CD4-positive, alpha-beta T cell treated with Interleukin-15 for 1 hour (primary cell): ENCODE measurements at regions not wholly inside any gene's neighbourhood (a gene's known extent, or its start where the extent isn't known, plus 50 kb on each side); places are given as distances from the start of the nearest gene placed in this dataset.
A peak's percentile ranks its signal among the peaks of the same experiment; 100 is the strongest.

Experiments used
- DNase-seq: peaks from one replicate; pipeline ENCODE4 v3.0.0-alpha.2; 2020

DNA sequence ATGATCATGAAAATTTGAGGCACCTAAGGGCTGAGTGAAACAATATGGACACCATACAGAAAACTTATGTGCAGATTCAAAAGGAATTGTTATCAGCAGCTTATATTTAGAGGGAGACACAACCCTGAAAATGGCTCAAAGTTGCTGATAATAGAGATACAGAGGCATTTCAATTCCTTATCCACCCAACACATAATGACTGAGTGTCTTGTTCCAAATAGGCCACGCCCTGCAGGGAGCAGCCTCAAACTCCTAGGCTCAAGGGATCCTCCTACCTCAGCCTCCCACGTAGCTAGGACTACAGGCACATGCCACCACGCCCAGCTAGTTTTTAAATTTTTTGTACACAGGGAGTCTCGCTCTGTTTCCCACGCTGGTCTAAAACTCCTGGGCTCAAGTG, 79.0 kb downstream of the LBH start:
- DNase-seq: no peak

DNA sequence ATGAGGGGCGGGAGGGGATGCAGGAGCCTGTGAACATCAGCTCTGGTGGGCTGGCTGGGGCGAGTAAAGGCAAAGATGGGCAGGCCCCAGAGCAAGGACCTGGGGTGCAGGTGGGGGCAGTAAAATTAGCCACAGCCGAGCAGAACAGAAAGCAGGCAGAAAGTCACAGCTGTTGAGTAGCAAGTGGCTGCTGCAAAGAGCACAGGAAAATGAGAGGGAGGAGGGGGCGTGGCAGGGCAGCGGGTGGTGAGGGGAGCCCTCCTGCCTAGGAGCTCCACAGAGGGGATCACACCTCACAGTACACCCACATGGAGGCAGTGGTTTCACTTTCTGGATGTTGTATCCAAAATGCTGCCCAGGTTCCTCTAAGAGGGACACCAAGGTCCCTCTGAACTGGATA, 79.6 kb downstream of the LBH start:
- DNase-seq: no peak

DNA sequence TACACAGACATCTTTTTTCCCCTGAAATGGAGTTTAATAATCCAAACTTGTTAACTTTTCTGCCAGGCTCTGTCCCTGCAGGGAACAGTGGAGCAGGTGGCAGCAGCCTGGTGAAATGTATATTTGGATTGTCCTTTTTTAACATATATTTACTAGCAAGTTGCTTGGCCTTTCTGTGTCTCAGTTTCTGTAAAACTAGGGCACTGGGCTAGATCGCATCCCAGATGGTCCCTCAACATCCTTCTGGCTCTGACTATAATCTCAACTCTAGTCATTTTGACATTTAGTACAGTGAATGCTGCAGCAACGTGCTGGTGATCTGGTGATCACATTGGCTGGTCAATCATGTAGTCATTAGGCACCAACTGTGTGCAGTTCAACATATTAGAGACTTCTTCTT, 80.4 kb downstream of the LBH start:
- no peak for DNase-seq

DNA sequence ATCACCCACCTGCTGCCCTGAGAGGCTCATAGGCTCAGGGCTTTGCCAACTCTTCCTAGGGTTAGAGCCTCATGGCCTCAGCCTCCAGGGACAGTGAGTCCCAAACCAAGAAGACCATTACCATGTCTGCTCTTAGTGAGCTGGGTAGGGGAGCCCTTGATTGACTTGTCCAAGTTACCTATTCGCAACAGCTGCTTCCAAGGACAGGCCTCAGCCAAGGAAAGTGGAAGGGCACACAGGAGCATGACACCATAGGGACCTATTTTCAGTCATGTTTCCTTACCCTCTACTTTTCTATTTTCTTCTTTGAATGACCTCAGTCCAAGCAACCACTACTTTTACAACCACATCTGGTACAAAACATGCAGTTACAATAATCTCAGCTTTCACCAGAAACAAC, 81.6 kb downstream of the LBH start:
- DNase-seq: no peak

DNA sequence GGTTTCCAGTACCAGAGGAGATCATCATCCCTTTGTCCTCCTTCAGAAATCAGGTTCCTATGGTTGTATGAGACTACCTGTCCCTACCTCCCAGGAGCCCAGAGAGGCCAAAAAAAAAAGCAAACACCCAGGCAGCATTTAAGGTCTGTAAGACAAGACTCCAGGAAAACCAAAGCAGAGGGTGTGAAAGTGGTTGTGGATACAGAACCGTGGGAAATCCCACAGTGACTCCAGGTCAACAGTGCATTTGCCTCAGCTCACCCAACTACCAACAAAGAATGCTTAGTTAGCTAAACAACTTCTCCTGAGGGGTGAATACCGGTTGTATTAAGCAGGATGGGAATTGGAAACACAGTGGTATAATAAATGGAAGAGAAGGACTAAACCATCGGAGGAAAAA, 83.6 kb downstream of the LBH start:
- DNase-seq: no peak

DNA sequence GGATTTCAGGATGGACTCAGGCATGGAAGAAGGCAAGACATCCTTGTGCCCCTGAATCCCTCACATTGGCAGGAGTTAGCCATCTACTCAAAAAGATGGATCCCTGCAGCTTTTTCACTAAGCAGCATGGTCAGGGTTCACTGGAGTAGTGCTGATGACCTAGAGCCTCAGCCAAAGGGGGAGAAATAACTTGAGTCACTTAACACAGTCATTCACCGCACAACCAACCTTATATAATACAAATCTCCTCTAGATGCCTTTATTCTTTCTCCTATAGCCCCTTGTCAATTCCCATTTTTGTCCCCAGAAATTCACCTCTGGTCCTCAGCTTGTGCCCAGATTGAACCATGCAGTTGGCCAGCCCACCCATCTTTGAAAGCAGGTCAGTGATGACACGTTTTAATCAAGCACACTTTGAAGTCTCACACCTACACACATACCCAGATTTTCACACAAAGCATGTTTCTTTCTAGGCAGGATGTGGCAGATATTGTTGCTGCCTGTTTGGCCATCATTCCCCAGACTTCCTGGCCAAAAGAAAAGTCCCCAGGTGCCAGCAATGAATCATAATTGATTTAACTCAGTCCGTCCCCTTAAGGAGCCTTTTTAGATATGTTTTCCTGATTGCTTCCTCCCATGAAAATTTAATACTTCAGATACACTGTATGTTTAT, 84.2 kb downstream of the LBH start:
- DNase-seq: peak; percentile 24

DNA sequence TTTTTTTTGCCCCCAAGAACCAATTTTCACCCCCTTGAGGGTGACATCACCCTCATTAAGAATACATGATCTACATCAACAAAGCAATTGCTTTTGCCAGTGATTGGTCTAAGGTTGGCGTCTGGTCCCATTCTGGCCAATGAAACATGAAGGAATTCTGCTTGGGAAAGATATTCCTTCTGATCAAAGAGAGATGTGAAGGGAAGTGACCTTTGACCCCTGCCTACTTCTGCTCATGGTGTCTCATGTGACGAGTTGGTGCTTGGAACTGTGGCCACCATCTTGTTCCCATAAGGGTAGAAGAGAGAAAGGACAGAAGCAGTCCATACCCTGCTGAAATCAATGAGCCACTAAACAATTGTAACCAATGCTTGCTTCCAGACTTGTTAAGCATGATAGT, 85.1 kb downstream of the LBH start:
- no peak for DNase-seq

DNA sequence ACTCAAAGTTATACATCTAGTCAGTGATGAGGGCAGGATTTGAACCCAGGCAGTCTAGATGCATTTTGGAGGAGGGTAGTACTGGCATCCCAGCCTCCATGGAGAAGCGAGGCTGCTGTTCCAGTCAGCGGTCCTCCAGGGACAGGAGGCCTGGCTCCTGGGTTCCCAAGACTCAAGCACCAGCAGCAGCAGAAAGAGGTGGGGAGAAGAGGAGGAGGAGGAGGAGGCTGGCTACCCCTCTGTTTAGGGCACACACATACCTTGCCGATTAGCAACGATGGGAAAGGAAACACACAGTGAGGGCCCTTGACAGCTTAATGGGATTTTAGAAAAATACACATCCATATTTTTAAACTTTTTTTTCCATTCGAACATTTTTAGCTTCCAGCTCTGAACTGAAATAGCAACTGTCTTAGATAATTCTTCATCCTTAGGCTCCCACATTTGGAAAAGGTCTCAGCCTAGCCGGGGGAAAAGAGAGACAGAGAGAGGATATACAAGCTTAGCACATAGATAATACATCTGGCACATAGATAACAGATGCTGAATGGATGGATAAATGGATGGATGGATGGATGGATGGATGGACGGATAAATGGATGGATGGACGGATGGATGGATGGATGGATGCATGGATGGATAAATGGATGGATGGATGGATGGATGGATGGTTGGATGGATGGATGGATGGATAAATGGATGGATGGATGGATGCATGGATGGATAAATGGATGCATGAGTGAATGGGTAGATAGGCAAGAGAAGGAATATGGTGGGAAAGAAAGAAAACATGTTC, 87.9 kb downstream of the LBH start:
- no peak for DNase-seq

DNA sequence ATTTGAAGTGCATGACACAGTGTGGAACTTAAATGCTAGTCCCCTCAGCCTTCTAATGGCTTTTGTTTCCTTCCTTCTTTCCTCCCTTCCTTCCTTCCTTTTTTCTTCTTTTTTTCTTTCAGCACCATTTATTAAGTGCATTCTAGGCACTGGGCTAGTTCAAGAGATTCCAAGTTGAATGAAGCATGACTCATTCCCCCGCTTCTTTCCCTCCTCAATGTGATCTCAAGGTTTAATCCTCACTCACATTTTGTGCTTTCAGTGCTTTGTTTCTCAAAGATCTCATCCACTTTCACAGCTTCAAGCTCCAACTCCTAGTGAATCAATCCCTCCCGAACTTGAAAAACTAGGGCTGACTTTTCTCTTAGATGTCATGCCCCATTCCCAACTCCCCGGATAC, 90.1 kb downstream of the LBH start:
- no peak for DNase-seq

DNA sequence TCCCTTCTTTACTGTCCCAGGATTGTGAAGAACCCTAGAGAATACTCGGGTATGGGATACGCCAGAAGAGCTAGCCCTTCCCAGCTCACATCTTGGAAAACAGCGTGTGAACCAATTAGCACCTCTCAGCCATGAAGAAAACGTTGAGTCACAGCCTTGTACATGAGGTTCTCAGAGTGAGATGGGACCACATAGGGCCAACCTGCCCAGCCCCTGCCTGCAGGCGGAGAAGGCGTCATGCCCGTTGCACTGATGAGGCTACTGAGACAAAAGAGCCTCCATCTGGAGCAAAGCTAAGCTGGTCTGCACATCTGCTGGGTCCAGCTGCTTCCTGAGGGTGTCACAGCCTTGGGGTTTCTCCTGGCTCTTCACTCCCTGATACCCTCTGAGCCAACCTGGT, 92.2 kb downstream of the LBH start:
- DNase-seq: no peak

DNA sequence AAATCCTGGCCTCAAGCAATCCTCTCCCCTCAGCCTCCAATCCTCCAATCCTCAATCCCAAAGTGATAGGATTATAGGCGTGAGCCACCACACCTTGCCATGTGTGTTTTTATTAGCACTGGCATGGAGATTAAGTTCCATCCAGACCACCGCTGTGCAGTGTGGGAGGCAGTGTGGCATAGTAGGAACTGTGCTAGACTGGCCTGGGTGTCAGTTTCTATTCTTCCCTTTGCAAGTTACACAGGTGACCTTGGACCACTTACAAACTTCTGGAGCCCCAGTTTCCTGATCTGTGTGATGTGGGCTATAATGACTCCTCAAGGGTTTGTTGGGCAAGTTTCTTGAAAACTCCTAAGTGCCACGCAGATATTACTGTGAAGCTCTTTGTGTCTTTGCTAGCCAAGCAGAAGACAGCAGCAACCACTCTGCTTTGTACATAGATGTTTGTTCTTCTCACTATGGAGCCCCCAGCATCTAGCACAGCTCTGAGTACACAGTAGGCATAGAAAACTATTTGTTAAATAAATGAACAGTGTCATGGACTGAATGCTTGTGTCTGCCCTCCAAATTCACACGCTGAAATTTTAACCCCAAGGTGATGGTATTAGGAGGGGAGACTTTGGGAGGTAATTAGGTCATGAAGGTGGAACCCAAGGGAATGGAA, 93.0 kb downstream of the LBH start:
- no peak for DNase-seq

DNA sequence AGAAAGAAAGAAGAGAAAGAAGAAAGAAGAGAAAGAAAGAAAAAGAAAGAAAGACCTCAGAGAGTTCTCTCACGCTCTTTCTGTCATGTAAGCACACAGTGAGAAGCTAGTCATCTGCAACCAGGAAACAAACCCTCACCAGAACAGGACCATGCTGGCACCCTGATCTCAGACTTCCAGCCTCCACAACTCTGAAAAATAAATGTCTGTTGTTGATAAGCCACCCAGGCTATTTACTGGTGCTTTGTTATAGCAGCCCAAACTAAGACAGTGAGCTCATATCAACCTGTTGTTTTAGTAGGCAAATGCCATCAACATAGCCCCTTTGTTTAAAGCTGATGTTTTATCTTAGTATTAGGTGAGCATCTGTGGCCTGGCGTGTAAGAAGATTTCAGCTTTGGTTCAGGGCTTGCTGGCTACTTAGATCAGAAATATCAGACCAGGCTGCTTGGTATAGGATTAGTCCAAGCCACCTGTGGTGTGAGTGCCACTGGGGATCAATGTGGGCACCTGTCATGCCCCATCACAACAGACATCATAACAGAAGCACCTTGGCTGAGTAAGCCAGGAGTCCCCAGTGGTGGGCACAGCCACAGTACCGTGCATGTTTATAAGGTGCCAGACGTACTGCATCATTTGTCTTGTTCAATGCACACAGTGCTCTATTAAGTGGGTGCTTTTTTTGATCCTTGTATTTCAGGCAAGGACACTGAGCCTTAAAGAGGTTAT, 94.4 kb downstream of the LBH start:
- DNase-seq: no peak

DNA sequence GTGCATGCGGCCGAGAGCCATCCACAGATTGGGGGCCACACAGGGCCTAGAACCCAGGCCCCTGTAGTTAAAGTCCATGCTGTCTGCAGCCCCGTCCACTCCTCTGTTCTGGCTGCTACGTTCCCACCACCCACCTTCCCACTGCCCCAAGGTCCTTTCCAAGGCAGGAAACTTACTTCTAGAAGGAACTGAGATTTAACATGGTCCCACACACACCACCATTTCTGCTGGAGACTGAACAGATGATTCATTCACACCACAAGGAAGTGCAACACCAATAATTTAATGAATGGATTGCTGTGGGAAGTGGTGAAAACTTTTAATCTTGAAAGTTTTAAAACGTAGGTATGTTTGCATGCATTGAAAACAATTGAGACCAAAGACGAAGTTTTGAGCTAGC, 95.2 kb downstream of the LBH start:
- no peak for DNase-seq

DNA sequence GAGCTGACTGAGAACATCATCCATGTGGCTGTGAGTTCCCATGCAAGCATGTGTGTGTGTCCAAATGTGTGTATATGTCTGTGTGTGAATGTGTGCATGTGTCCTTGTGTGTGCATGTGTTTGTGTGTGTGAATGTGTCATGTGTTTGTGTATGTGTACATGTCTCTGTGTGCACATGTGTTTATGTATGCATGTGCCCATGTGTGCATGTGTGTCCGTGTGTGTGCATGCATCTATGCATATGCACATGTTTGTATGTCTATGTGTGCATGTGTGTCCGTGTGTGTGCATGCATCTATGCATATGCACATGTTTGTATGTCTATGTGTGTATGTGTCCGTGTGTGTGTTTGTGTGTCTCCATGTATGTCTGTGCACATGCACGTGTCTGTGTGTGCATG, 99.7 kb downstream of the LBH start:
- no peak for DNase-seq

DNA sequence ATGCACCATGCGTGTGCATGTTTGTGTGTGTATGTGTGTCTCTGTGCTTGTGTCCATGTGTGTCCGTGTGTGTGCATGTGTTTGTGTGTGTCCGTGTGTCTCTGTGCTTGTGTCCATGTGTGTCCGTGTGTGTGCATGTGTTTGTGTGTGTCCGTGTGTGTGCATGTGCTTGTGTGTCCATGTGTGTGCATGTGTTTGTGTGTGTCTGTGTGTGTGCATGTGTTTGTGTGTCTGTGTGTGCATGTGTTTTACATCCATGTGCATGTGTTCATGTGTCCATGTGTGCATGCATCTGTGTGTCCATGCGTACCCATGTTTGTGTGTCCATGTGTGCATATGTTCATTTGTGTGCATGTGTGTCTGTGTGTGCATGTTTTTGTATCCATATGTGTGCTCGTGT, 100.5 kb downstream of the LBH start:
- no peak for DNase-seq

DNA sequence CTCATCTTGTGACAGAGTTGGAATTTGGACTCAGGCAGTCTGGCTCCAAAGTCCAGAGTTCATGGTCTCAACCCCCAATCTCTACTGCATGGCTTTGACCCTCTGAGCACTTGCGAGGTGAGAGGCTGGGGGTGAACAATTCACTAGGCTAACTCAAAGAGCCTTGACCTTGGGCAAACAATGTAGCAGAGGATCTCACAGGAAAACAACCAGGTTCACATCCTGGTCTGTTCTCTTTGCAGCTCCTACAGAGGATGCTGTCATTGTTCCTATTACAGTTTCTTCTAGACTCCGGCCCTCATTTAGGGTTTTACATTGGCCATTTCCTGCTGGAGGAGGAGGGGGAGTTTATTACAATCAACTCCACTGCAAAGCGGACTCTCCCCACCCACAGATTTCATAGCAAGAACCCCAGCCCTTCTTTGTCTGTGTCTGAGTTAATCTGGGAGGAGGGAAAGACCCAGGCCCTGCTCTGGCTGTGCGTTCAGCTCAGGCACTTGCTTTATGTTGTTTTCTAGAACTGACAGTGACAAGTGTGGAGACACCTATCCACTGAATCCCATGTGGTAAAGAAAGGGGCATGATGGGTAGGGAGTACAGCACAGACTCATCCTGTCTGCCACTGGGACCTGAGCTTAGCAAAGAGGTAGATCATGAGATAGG, 101.6 kb downstream of the LBH start:
- DNase-seq: no peak

DNA sequence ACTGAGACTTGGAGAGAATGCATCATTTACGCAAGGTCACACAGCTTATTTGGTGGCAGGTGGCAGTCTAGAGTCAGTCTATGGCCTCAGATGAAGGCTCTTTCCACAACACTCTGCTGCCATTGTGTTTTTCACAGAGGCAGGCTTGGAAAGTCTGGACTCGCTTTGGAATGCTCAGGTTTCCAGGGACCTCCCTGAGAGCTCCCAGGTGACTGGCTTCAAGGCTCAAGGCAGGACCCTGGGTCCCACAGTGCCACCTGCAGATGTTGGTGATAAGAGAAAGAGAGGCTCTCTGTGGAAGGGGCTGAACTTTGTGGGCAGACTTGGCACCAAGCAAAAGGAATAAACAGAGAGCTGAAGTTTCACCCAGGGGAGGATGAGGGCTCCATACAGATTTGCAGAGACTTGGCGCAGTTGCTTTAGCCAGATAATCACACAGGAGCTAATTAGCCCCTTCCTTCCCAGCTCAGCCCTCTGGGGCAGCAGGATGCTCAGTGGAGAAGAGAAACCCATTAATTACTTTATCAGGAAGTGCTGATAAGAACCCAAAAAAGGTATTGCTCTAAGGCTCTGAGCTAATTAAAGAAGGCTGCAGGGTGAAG, 103.5 kb downstream of the LBH start:
- no peak for DNase-seq

DNA sequence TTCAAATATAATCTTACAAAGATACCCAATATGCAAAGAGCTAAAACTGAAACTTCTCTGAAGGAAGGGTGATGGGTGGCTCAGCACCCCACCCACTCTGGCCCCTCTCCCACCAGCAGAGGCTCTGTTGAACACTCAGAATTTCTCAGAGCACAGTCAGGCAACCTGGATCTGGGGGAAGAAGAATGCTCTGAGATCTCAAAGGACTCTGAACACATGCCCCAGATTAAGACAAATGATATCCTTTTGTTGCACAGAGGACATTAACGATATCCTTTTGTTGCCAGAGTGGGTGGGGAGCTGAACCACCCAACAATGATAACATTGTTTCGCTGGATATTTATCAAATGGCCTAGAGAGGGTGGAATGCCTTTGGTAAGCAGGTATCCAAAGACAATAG, 104.8 kb downstream of the LBH start:
- no peak for DNase-seq

DNA sequence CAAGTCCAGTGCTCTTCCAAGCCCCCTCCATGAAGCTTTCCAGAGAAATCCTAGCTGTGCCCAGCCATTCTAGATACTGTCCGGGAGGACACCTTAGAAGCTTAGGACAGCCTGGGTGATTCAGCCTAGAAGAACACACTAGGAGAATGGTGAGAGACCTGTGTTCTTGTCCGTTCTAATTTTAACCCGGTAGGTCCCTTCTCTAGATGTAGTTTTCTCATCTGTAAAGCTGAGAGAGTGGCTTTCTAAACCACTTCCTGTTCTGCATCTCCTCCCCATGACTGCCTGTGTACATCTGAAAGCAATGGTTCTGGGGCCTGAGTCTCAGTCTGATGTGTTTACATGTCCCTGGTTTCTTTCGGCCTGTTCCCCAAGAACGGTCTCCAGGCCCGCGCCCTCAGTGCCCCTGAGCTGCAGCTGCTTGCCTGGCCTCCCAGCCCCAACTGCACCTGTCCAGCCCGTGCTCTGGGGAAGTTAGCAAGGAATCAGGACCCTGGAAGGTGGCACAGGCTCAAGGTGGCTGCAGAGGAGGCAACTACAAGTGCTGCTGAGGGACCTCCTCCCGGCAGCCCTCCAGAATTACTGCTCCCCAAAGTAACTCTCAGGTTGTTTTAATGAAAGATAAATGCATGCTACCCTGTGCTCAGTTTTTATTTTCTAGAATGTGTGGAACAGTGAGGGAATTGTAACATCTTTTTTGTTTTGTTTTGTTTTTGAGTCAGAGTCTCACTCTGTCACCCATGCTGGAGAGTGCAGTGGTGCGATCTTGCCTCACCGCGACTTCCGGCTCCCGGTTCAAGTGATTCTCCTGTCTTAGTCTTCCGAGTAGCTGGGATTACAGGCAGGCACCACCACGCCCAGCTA, 105.9 kb downstream of the LBH start:
- DNase-seq: peak; percentile 49

DNA sequence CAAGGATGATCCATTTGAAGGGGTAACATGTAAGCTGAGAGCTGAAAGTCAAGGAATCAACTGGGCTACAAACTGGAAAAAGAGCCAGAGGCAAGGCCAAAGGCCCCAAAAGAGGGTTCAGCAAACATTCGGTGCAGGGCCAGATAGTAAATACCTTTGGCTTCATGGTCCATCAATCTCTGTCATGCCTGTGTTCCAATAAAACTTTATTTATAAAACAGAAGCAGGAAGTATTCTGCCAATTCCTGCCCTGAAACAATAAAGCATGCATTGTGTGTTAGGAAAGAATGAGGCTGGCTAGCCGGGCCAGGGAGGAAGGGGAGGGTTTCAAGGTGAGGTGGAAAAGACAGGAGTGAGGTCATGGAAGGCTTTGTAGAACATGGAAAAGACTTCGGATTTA, 107.1 kb downstream of the LBH start:
- DNase-seq: no peak

DNA sequence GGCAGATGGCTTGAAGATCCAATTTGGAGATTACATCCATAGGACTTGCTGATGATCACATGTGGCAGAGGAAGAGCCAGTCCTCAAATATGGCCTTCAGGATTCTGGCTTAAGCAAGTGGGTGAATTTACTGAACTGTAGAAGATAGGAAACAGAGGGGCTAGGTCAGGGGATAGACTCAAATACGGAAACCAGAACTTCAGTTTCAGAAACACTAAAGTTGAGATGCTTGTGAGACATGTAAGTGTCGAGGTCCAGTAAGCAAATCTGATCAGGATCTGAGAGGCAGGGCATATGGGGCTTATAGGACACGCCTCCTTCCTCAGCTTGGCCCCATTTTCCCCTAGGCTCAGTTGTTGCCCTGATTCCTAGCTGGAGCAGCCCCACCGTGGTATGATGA, 107.7 kb downstream of the LBH start:
- DNase-seq: no peak
